AG10803 (cell line): ENCODE measurements at regions not wholly inside any gene's neighbourhood (a gene's known extent, or its start where the extent isn't known, plus 50 kb on each side); places are given as distances from the start of the nearest gene placed in this dataset.

Source experiments
- DNase-seq: peaks from one replicate; pipeline ENCODE4 v3.0.0; 2010; ENCODE audit warnings: low read depth
- H3K4me3 ChIP-seq: 2 replicates; pipeline ENCODE4 v1.5.1; 2011; ENCODE audit warnings: mild to moderate bottlenecking, low read length, control low read depth
- CTCF ChIP-seq: conservative IDR thresholded peaks from 2 replicates; pipeline ENCODE4 v1.5.1; 2011; ENCODE audit warnings: mild to moderate bottlenecking, low read length, control low read depth, inconsistent platforms

- no peak for DNase-seq
- TF ChIP-seq CTCF: no peak
- H3K4me3 ChIP-seq: no peak overlapping the region
These were observed 671.5 kb downstream of the MED13L start for GRCh38 chr12:115606040-115606439.

- TF ChIP-seq CTCF: no peak
- peak overlapping the region; percentile 39 for H3K4me3 ChIP-seq
- peak; percentile 29 for DNase-seq
These were observed 678.4 kb downstream of the MED13L start for GRCh38 chr12:115598871-115599811.

- DNase-seq: peak; percentile 70
- TF ChIP-seq CTCF: no peak
- H3K4me3 ChIP-seq: no peak overlapping the region
These were observed 680.3 kb downstream of the MED13L start for GRCh38 chr12:115597157-115597712.

DNA sequence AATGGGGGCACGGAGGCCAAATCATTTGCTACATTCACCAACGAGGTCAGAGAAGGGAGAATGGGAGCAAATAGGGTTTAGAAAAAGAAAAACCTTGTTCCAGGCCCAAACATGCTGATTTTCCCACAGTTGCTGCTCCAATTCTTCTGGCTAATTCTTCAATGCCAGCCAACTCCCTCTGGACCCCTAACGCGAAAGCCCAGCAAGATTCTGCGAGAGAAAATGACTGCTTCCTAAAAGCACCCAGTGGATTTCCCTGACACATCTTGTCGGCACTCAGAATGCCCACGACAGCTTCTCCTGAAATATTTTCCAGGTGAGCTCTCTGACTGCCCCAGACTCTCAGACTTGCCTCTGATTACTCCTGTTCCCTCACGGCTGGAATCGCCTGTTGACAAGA, 689.4 kb downstream of the MED13L start:
- no peak for DNase-seq
- no peak overlapping the region for H3K4me3 ChIP-seq
- TF ChIP-seq CTCF: no peak

GRCh38 chr12:115584156-115584555, 693.3 kb downstream of the MED13L start:
- no peak overlapping the region for H3K4me3 ChIP-seq
- no peak for DNase-seq
- no peak for TF ChIP-seq CTCF

- no peak for TF ChIP-seq CTCF
These were observed 693.9 kb downstream of the MED13L start for GRCh38 chr12:115583591-115583990.

GRCh38 chr12:115577401-115577800, 700.1 kb downstream of the MED13L start:
- no peak for DNase-seq
- TF ChIP-seq CTCF: no peak
- H3K4me3 ChIP-seq: no peak overlapping the region

More at GRCh38 chr12:115583591-115583990, 693.9 kb downstream of the MED13L start:
- DNase-seq: no peak
- H3K4me3 ChIP-seq: no peak overlapping the region
